ENCODE measurements at regions not wholly inside any gene's neighbourhood (a gene's known extent, or its start where the extent isn't known, plus 50 kb on each side); places are given as distances from the start of the nearest gene placed in this dataset.
A peak's percentile ranks its signal among the peaks of the same experiment; 100 is the strongest.
"Not testable (repeated sequence)": the region's sequence is repeated elsewhere in the genome, so short reads cannot be mapped to it uniquely, and the experiment has no call there.

- no peak for DNase-seq (ENCODE audit: low spot score)
These were observed 215.8 kb downstream of the TANC2 start for GRCh38 chr17:63181856-63182255.

GRCh38 chr17:63185420-63185819, 219.4 kb downstream of the TANC2 start:
- peak; percentile 13 for DNase-seq (ENCODE audit: low spot score)

GRCh38 chr17:63189082-63189481, 223.0 kb downstream of the TANC2 start:
- no peak for DNase-seq (ENCODE audit: low spot score)

GRCh38 chr17:63189930-63190329, 223.9 kb downstream of the TANC2 start:
- no peak for DNase-seq (ENCODE audit: low spot score)

- DNase-seq (ENCODE audit: low spot score): no peak
These were observed 224.9 kb downstream of the TANC2 start for GRCh38 chr17:63190821-63191370.

GRCh38 chr17:63191610-63192009, 225.6 kb downstream of the TANC2 start:
- peak; percentile 7 for DNase-seq (ENCODE audit: low spot score)

- no peak for DNase-seq (ENCODE audit: low spot score)
These were observed 227.8 kb downstream of the TANC2 start for GRCh38 chr17:63193827-63194226.

- DNase-seq (ENCODE audit: low spot score): peak; percentile 29
These were observed 230.8 kb downstream of the TANC2 start for GRCh38 chr17:63196772-63197335.

GRCh38 chr17:63203652-63204051, 237.6 kb downstream of the TANC2 start:
- DNase-seq (ENCODE audit: low spot score): no peak

GRCh38 chr17:63221939-63222338, 224.2 kb downstream of the CYB561 start:
- DNase-seq (ENCODE audit: low spot score): no peak

GRCh38 chr17:63222655-63223054, 223.5 kb downstream of the CYB561 start:
- peak; percentile 33 for DNase-seq (ENCODE audit: low spot score)

GRCh38 chr17:63223212-63223911, 222.7 kb downstream of the CYB561 start:
- no peak for DNase-seq (ENCODE audit: low spot score)

- DNase-seq (ENCODE audit: low spot score): no peak
These were observed 221.5 kb downstream of the CYB561 start for GRCh38 chr17:63224644-63225043.

- not testable (repeated sequence) for DNase-seq (ENCODE audit: low spot score)
These were observed 219.4 kb downstream of the CYB561 start for GRCh38 chr17:63226720-63227119.

- not testable (repeated sequence) for DNase-seq (ENCODE audit: low spot score)
These were observed 215.0 kb downstream of the CYB561 start for GRCh38 chr17:63231015-63231620.

- DNase-seq (ENCODE audit: low spot score): no peak
These were observed 213.4 kb downstream of the CYB561 start for GRCh38 chr17:63232565-63233310.

GRCh38 chr17:63240106-63240505, 206.0 kb downstream of the CYB561 start:
- no peak for DNase-seq (ENCODE audit: low spot score)

- DNase-seq (ENCODE audit: low spot score): no peak
These were observed 199.8 kb downstream of the CYB561 start for GRCh38 chr17:63246344-63246743.

GRCh38 chr17:63247706-63248105, 198.4 kb downstream of the CYB561 start:
- no peak for DNase-seq (ENCODE audit: low spot score)

GRCh38 chr17:63249256-63250004, 196.7 kb downstream of the CYB561 start:
- DNase-seq (ENCODE audit: low spot score): no peak

- DNase-seq (ENCODE audit: low spot score): no peak
These were observed 195.3 kb downstream of the CYB561 start for GRCh38 chr17:63250830-63251229.

- no peak for DNase-seq (ENCODE audit: low spot score)
These were observed 187.3 kb downstream of the CYB561 start for GRCh38 chr17:63258785-63259184.
